GM12875 (cell line): ENCODE measurements at regions not wholly inside any gene's neighbourhood (a gene's known extent, or its start where the extent isn't known, plus 50 kb on each side); places are given as distances from the start of the nearest gene placed in this dataset.

Experiments
- H3K4me3 ChIP-seq: one replicate; pipeline ENCODE4 v1.5.1; 2011; ENCODE audit warnings: low read depth, low read length, control low read depth
- CTCF ChIP-seq: IDR thresholded peaks from 2 replicates; pipeline ENCODE4 v1.5.1; 2011; ENCODE audit warnings: low read depth, mild to moderate bottlenecking, control low read depth, inconsistent platforms, low read length, moderate library complexity, borderline replicate concordance; ENCODE audit not compliant: insufficient read depth

GRCh38 chr10:117734731-117735405 lies 192.3 kb downstream of the EMX2 start:
- no peak for TF ChIP-seq CTCF
- H3K4me3 ChIP-seq = no peak overlapping the region

- no peak for TF ChIP-seq CTCF
- H3K4me3 ChIP-seq = no peak overlapping the region
Measured at GRCh38 chr10:117736655-117737054, 194.1 kb downstream of the EMX2 start.

GRCh38 chr10:117740088-117740487 lies 197.5 kb downstream of the EMX2 start:
- H3K4me3 ChIP-seq = no peak overlapping the region
- no peak for TF ChIP-seq CTCF

GRCh38 chr10:117740691-117741222 lies 198.2 kb downstream of the EMX2 start:
- no peak overlapping the region for H3K4me3 ChIP-seq
- TF ChIP-seq CTCF = no peak

GRCh38 chr10:117741524-117741923 lies 199.0 kb downstream of the EMX2 start:
- TF ChIP-seq CTCF = peak; percentile 35; the same call in 1 of the 2 replicates
- no peak overlapping the region for H3K4me3 ChIP-seq

- H3K4me3 ChIP-seq = no peak overlapping the region
- TF ChIP-seq CTCF = no peak
Measured at GRCh38 chr10:117743509-117743908, 201.0 kb downstream of the EMX2 start.

- no peak for TF ChIP-seq CTCF
- H3K4me3 ChIP-seq = no peak overlapping the region
Measured at GRCh38 chr10:117745301-117745700, 202.8 kb downstream of the EMX2 start.
